ENCODE measurements at regions not wholly inside any gene's neighbourhood (a gene's known extent, or its start where the extent isn't known, plus 50 kb on each side); places are given as distances from the start of the nearest gene placed in this dataset.

DNA sequence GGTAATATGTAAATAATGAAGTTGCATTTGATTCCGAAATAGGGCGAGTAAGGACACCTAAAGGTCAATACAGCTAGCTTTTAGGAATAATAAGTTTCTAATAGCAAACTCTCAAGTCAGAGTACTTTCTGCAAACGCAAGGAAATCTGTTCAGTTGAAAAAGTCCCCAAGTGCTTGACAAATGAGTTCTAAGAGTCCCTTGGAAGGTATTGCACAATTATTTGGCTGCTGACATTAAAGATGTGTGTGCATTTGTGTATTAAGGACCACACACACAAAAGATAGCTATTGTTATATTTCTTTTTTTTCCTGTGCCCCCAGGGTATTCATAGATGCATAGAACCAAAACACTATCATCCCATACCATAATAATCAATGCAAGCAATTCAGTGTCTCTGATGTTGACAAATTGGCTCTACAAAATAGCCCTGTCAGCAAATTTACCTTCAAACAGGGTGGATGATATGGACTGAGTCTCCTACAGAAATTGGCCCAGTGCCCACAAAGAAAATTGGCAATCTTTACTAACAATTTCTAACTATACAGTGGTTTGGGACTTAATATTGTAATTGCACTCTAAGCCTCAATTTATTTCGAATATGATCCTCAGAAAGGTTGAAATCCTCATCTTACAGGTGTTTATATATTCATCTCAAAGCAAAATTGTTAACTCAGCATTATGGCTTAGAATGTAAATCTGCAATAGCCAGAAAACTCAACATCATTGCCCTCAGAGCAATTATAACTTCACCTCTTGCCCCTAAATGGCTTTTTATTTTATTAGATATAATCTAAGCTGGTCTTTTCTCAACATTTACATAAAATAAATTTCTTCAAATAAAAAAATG, 827.2 kb downstream of the MAT2B start:
- Mint-ChIP-seq H3K36me3 (no peaks in the 10 kb centered on the region), H3K27me3 (no peaks in the 10 kb centered on the region), H3K4me1 (no peaks in the 10 kb centered on the region), H3K27ac (no peak overlapping the region), H3K9me3 (peaks cover 1% of the 10 kb centered on the region), H3K4me3 (no peak overlapping the region)
- DNase-seq: no peak

DNA sequence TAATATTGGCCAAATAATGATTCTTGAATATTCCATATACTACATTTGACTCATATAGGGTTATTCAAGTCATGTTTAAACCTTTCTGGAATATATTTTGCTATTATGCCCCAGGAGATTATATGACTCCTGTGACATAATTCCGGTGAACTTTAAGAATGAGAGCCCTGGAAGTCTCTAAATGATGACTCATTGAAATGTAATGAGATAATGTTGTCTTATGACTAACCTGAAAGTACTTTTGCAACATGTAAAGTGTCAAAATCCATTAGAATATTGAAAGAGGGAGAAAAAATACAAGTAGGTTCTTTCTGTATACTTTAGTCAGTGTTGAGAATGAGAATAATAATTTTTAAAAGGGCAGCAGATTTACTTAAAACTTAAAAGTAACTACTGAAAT, 830.4 kb downstream of the MAT2B start:
- H3K4me1 Mint-ChIP-seq: no peaks in the 10 kb centered on the region
- no peaks in the 10 kb centered on the region for H3K27me3 Mint-ChIP-seq
- H3K4me3 Mint-ChIP-seq: no peak overlapping the region
- no peak overlapping the region for H3K27ac Mint-ChIP-seq
- DNase-seq: no peak
- H3K9me3 Mint-ChIP-seq: peaks cover 1% of the 10 kb centered on the region
- H3K36me3 Mint-ChIP-seq: no peaks in the 10 kb centered on the region

DNA sequence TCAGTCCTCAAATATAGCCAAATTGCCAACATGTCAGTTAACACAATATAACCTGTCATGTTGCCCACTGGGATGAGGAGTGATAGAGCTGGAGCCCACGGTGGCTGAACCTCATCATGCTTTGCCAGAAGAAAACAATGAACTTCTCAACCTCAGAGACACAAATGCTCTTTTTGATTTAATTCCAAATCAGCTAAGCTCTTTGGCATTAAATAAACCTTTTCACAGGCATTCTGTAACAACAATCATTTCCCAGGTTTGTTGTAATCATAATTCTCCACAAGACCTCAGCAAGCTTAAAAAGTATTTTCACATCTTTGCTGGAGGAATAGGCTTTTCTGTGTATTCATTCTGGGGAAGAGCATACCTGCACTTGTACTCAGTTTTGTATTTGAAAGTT, 830.9 kb downstream of the MAT2B start:
- H3K4me1 Mint-ChIP-seq: no peaks in the 10 kb centered on the region
- H3K36me3 Mint-ChIP-seq: no peaks in the 10 kb centered on the region
- no peaks in the 10 kb centered on the region for H3K27me3 Mint-ChIP-seq
- H3K27ac Mint-ChIP-seq: no peak overlapping the region
- no peak overlapping the region for H3K4me3 Mint-ChIP-seq
- peaks cover 1% of the 10 kb centered on the region for H3K9me3 Mint-ChIP-seq
- no peak for DNase-seq

DNA sequence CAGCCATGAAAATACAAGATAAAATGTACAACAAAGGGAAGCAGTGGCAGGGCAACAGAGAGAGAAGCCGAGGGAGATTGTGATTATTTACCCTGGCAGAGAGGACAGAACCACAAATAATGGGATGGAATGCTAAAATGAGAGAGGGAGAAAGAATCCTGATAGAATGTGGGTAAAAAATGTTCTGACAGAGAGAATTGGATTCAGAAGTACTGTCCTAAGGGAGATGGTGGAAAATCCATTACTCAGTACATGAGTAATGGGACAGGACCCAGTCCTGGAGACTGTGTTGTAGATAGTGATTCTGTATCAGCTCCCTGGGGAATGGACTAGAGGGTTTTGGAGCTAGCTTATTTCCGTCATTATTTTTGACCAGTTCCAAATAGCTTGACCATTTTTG, 831.5 kb downstream of the MAT2B start:
- H3K27me3 Mint-ChIP-seq: no peaks in the 10 kb centered on the region
- H3K4me3 Mint-ChIP-seq: no peak overlapping the region
- no peak overlapping the region for H3K27ac Mint-ChIP-seq
- no peak for DNase-seq
- H3K4me1 Mint-ChIP-seq: no peaks in the 10 kb centered on the region
- peaks cover 1% of the 10 kb centered on the region for H3K9me3 Mint-ChIP-seq
- no peaks in the 10 kb centered on the region for H3K36me3 Mint-ChIP-seq

DNA sequence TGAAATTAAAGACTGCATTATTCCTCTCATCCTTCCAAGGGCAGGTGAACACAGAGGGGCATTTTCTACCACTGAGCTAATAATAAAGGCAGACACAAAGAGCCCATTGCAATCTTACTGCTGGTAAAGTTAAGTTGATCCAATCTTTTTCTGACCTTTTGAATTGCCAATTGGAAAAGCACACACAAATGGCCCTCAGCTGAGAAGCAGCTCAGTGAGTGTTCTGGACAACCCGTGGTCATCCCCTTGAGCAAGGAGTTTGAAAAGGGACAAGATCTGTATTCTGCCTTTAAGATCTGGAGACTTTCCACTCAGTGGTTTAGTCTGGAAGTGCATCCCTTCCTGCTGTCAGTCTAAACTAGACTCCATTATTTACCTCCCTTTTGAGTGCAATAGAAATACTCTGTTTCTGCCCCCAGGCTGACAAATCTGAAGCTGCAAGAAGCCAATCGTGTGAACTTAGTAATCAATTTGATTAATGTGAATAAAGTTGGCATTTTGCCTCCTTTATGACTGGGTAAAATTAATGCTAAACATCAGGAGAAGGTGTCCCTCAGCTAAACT, 835.7 kb downstream of the MAT2B start:
- Mint-ChIP-seq H3K36me3 (no peaks in the 10 kb centered on the region), H3K27me3 (no peaks in the 10 kb centered on the region), H3K9me3 (peaks cover 1% of the 10 kb centered on the region), H3K4me3 (no peak overlapping the region), H3K4me1 (no peaks in the 10 kb centered on the region), H3K27ac (no peak overlapping the region)
- no peak for DNase-seq

DNA sequence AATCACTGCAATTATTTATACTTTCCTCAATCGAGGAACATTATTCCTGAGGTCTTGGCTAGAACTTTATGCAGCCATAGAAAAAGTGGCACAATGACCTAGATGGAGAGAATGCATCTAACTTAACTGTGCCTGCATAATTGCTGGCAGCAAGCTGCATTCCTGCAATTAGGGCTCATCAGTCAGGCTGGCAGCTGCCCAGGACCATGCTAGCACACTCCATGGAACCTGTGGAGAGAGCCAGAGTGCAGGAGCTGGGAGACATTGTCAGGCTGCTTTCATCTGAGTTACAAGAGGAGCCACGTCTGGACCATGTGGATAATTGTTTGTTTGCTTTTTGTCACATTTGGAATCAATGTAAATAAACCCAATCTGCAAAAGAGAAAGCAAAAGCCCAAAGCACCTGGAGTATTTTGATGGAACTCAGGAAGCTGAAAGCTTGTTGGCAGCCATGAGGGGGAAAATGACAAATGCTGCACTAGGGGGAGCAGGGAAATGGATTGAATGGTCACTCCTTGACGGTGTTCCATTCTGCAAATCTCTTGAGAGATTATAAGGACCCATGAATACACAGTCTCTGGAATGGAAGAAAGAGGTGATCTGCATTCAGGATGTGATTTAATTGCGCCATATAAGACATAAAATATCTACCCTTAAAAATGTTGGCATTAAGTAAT, 839.9 kb downstream of the MAT2B start:
- Mint-ChIP-seq H3K27me3 (no peaks in the 10 kb centered on the region), H3K36me3 (no peaks in the 10 kb centered on the region), H3K27ac (no peak overlapping the region), H3K9me3 (no peaks in the 10 kb centered on the region), H3K4me1 (no peaks in the 10 kb centered on the region), H3K4me3 (no peak overlapping the region)
- DNase-seq: no peak

DNA sequence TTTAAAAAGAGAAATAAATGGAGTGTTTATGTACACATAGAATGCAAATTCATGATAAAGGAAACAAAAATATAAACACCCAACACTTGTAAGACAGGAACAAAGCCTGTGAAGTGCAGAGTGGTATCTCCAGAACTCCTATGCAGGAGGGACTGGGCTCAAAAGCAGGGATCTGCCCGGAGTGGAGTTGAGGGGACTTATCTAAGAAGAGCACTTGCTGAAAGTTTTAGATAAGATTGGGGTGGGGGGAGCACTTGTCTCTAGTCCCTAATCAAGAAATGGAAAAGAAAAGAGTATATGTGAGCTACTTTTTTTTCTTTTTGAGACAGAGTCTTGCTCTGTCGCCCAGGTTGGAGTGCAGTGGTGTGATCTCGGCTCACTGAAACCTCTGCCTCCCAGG, 840.4 kb downstream of the MAT2B start:
- Mint-ChIP-seq H3K27me3 (no peaks in the 10 kb centered on the region), H3K4me3 (no peak overlapping the region), H3K4me1 (no peaks in the 10 kb centered on the region), H3K27ac (no peak overlapping the region), H3K9me3 (no peaks in the 10 kb centered on the region), H3K36me3 (no peaks in the 10 kb centered on the region)
- DNase-seq: no peak

DNA sequence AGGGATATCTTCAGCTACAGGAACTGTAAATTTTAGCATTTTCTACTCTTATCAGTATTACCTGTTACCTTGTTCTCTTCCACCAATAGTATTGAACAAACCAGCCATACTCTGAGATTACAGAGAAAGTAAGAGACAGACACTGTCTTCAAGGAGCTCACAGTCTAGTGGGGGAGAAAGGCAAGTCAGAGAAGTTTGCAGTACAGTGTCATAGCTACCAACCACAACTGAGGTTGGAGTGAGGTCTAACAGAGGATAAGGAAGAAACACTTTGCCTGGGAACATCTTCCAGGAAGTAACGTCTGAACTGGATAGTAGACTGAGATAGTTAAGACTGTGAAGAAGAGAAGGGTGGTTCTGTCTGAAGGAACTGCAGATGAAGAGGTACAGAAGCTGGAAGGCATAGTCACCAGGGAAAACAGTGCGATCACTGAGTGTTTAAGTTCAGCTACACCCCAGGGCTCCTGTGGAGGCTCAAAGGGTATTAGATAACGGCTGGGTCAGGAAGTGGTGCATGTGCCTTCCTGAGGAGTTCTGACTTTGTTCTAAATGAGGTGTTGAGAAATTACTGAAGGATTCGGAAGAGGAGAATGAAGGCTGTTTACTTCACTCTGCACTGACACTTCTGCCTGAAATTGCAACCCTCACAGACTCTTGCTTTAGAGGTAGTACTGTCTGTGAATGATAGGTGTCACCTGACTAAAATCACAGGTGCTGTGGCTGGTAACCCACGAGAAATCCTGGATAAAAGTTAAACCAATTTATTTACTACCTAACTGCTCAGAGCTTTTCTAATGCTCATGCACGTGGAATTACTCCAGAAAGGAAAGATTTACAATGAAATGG, 841.6 kb downstream of the MAT2B start:
- no peaks in the 10 kb centered on the region for H3K27me3 Mint-ChIP-seq
- no peaks in the 10 kb centered on the region for H3K36me3 Mint-ChIP-seq
- H3K27ac Mint-ChIP-seq: no peak overlapping the region
- no peaks in the 10 kb centered on the region for H3K4me1 Mint-ChIP-seq
- no peak for DNase-seq
- H3K9me3 Mint-ChIP-seq: no peaks in the 10 kb centered on the region
- no peak overlapping the region for H3K4me3 Mint-ChIP-seq

DNA sequence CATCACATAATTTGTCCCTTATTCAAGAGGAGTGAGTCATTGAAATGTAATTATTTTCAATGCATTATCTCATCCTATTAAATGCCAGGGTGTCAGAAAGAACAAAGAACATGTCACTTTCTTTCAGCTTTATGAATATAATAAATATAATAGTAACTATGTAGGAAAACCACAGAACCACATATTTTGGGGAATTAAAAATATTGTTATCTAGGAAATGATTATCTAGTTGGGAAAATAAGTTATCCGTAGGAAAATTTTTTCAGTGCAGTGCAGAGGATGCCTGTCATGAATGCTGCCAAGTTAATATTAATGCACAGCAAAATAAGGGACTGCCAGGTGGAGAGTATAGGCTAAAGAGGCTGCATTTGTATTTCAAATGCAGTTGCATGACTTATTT, 844.8 kb downstream of the MAT2B start:
- Mint-ChIP-seq H3K36me3 (no peaks in the 10 kb centered on the region), H3K27ac (no peak overlapping the region), H3K4me1 (no peaks in the 10 kb centered on the region), H3K9me3 (no peaks in the 10 kb centered on the region), H3K27me3 (no peaks in the 10 kb centered on the region), H3K4me3 (no peak overlapping the region)
- DNase-seq: no peak

DNA sequence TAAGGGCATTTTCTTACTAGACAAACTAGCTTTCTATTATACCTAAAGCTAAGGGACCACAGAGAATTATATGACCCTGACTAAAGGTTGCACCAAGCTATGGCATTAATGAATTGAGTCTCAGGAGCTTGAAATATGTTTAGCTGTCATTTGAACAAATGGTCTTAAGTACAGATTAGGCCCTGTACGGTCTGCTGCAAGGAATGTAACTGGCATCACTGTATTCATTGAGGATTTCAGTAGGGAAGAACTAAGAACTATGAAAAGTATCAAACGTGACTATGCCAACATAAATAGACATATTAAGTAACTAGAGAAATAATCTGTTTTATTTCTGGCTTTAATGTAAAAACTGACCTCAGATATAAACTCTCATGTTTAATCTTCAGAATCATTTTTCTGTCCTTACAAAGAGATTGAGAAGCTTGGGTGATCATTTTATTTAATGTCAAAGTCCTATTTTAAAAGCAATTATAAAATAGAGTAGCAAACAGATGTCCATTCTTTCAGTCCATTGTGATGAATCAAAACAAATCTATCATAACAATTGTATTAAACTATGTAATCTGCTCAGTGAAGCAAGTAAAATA, 845.9 kb downstream of the MAT2B start:
- Mint-ChIP-seq H3K27me3 (no peaks in the 10 kb centered on the region), H3K36me3 (no peaks in the 10 kb centered on the region)

DNA sequence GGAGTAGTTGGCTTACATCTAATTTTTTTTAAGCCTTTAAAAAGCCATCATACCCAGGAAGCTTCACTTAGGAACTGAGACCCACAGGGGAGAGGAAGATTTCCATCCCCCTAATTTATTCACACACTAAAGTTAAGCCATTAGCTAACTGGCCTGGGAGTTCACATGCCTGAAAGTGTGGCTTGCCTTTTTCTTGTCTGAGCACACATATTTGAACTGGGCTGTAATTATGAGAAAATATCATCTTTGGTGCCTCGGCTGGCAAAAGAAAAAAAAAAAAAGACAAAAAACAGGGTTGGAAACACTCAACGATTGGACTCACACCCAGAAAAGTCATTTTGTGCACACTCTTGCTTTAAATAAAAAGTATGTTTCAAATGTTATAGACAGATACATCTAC, 847.3 kb downstream of the MAT2B start:
- no peaks in the 10 kb centered on the region for H3K27me3 Mint-ChIP-seq
- no peaks in the 10 kb centered on the region for H3K36me3 Mint-ChIP-seq
- no peaks in the 10 kb centered on the region for H3K4me1 Mint-ChIP-seq
- DNase-seq: no peak
- H3K9me3 Mint-ChIP-seq: no peaks in the 10 kb centered on the region
- H3K27ac Mint-ChIP-seq: no peak overlapping the region
- no peak overlapping the region for H3K4me3 Mint-ChIP-seq

More for the DNA sequence above, 845.9 kb downstream of the MAT2B start:
- H3K4me3 Mint-ChIP-seq: no peak overlapping the region
- DNase-seq: no peak
- no peaks in the 10 kb centered on the region for H3K4me1 Mint-ChIP-seq
- no peaks in the 10 kb centered on the region for H3K9me3 Mint-ChIP-seq
- H3K27ac Mint-ChIP-seq: no peak overlapping the region

DNA sequence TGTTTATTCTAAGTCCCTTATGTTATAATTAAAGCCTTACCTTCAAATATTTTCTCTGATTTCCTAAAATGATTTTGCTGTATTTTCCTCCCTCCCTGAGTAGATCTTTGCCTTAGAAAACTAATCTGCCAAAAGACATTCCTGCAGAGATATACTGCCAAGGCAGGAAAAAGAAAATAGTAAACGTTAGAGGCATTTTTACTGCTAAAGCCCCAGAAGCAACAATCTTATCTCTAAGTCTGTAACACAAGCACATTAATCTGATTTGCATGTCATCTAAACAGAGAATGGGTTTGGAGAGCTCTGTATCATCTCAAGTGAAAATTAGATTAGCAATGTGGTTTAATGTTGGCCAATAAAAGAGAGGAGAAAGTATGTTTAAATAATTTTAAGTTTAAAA, 847.7 kb downstream of the MAT2B start:
- Mint-ChIP-seq H3K9me3 (no peaks in the 10 kb centered on the region), H3K36me3 (no peaks in the 10 kb centered on the region), H3K4me3 (no peak overlapping the region)

DNA sequence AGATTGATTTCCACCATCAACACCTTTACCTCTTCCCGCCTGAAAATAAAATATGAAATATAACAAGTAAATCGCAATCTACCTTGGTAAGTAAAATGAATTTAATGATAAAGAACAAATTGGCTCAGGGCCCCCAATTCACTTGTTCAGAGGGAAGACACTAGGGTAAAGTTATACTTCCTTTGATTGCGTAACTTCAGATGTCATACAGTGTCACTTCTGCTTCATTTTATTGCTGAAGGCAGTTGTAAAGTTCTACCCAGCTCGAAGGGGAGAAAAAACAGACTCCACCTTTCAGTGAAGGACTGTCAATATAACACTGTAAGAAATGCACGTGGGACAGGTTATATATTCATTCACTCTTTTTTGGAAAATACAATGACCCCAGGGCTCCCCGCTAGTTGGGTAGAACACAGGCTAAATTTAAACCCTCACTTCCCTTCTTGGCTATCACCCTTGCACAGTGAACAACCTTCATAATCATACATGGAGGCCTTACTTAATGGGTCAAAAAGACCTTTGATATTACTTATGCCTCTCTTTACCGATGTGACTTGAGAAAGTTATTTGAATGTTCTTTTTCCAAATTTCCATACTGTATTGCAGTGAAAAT, 848.8 kb downstream of the MAT2B start:
- H3K4me1 Mint-ChIP-seq: no peaks in the 10 kb centered on the region
- no peak overlapping the region for H3K27ac Mint-ChIP-seq
- H3K4me3 Mint-ChIP-seq: no peak overlapping the region
- no peaks in the 10 kb centered on the region for H3K27me3 Mint-ChIP-seq
- H3K36me3 Mint-ChIP-seq: no peaks in the 10 kb centered on the region
- DNase-seq: no peak
- H3K9me3 Mint-ChIP-seq: no peaks in the 10 kb centered on the region

More for the DNA sequence above, 847.7 kb downstream of the MAT2B start:
- no peak for DNase-seq
- Mint-ChIP-seq H3K27ac (no peak overlapping the region), H3K4me1 (no peaks in the 10 kb centered on the region), H3K27me3 (no peaks in the 10 kb centered on the region)

DNA sequence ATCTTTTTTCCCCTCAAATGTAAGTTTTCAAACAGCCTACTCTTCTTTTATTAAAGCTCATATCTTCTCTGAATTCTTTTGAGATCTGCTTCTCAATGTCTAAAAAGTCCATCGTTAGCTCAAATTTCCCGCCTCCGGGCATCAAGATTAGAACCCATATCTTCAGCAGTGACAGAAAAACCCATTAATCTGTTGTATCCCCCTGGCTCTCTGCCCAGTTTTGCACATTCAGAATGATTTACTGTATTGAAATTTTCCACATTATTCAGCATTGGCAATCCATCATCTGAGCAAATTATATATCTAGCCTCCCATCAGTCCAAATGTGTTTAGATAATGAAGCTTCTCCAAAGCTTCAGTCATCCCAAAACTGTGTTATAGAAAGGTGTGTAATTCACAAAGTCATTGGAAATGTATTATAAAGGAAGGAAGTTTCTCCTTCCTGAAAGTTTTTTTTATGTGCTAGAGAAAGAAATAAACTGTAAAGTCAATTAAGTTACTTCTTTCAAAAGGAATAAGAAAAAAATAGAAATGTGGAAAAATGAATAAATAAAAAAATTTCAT, 849.9 kb downstream of the MAT2B start:
- no peaks in the 10 kb centered on the region for H3K27me3 Mint-ChIP-seq
- no peaks in the 10 kb centered on the region for H3K36me3 Mint-ChIP-seq
- H3K4me1 Mint-ChIP-seq: no peaks in the 10 kb centered on the region
- no peak for DNase-seq
- no peak overlapping the region for H3K4me3 Mint-ChIP-seq
- H3K27ac Mint-ChIP-seq: no peak overlapping the region
- H3K9me3 Mint-ChIP-seq: no peaks in the 10 kb centered on the region

All from activated naive CD8-positive, alpha-beta T cell treated with anti-CD3 and anti-CD28 coated beads for 36 hours (primary cell).